Type B pancreatic cell (in vitro differentiated cells): ENCODE measurements at regions not wholly inside any gene's neighbourhood (a gene's known extent, or its start where the extent isn't known, plus 50 kb on each side); places are given as distances from the start of the nearest gene placed in this dataset.

Experiments
- DNase-seq: peaks from one replicate; pipeline ENCODE4 v3.0.0; 2021; ENCODE audit warnings: mixed read lengths; ENCODE audit not compliant: unreplicated experiment; ENCODE audit errors: extremely low spot score
- H3K27ac Mint-ChIP-seq: 2 replicates; pipeline ENCODE4 v1.8.0; 2021; ENCODE audit warnings: mild to moderate bottlenecking, mixed read lengths
- H3K27me3 Mint-ChIP-seq: 2 replicates; pipeline ENCODE4 v1.8.0; 2021; ENCODE audit warnings: mixed read lengths
- H3K36me3 Mint-ChIP-seq: 2 replicates; pipeline ENCODE4 v1.8.0; 2021; ENCODE audit warnings: mixed read lengths
- H3K4me1 Mint-ChIP-seq: one replicate; pipeline ENCODE4 v1.8.0; 2021; ENCODE audit warnings: mixed read lengths; ENCODE audit not compliant: unreplicated experiment
- H3K4me3 Mint-ChIP-seq: 2 replicates; pipeline ENCODE4 v1.8.0; 2021; ENCODE audit warnings: mild to moderate bottlenecking, mixed read lengths
- H3K9me3 Mint-ChIP-seq: 2 replicates; pipeline ENCODE4 v1.8.0; 2021; ENCODE audit warnings: mixed read lengths
- CTCF ChIP-seq: fragments of 200-600 bp; sonication (generic); conservative IDR thresholded peaks from 2 replicates; pipeline ENCODE4 v1.5.0; 2021; ENCODE audit warnings: antibody characterized with exemption, mild to moderate bottlenecking

- no peaks in the 10 kb centered on the region for H3K9me3 Mint-ChIP-seq
These were observed 65.7 kb upstream of the EXOC1L start for GRCh38 chr4:55753856-55754255.

GRCh38 chr4:55754754-55755350, 64.7 kb upstream of the EXOC1L start:
- TF ChIP-seq CTCF = no peak
- H3K27ac Mint-ChIP-seq = no peak overlapping the region
- no peaks in the 10 kb centered on the region for H3K36me3 Mint-ChIP-seq
- H3K4me3 Mint-ChIP-seq = no peak overlapping the region
- H3K9me3 Mint-ChIP-seq = no peaks in the 10 kb centered on the region
- no peaks in the 10 kb centered on the region for H3K27me3 Mint-ChIP-seq
- H3K4me1 Mint-ChIP-seq = no peaks in the 10 kb centered on the region
- no peak for DNase-seq

More at GRCh38 chr4:55753856-55754255, 65.7 kb upstream of the EXOC1L start:
- H3K4me1 Mint-ChIP-seq = no peaks in the 10 kb centered on the region
- H3K4me3 Mint-ChIP-seq = no peak overlapping the region
- no peak overlapping the region for H3K27ac Mint-ChIP-seq
- H3K27me3 Mint-ChIP-seq = no peaks in the 10 kb centered on the region
- no peak for TF ChIP-seq CTCF
- no peaks in the 10 kb centered on the region for H3K36me3 Mint-ChIP-seq
- no peak for DNase-seq

GRCh38 chr4:55756208-55756607, 63.4 kb upstream of the EXOC1L start:
- Mint-ChIP-seq H3K27ac (no peak overlapping the region), H3K4me3 (no peak overlapping the region), H3K9me3 (no peaks in the 10 kb centered on the region), H3K36me3 (no peaks in the 10 kb centered on the region), H3K4me1 (no peaks in the 10 kb centered on the region), H3K27me3 (no peaks in the 10 kb centered on the region)
- TF ChIP-seq CTCF = no peak
- DNase-seq = no peak

- Mint-ChIP-seq H3K27me3 (no peaks in the 10 kb centered on the region), H3K4me3 (no peak overlapping the region), H3K36me3 (no peaks in the 10 kb centered on the region), H3K9me3 (no peaks in the 10 kb centered on the region), H3K4me1 (no peaks in the 10 kb centered on the region), H3K27ac (no peak overlapping the region)
- TF ChIP-seq CTCF = no peak
- DNase-seq = no peak
These were observed 62.1 kb upstream of the EXOC1L start for GRCh38 chr4:55757356-55757952.

GRCh38 chr4:55758066-55758465, 61.5 kb upstream of the EXOC1L start:
- H3K27me3 Mint-ChIP-seq = no peaks in the 10 kb centered on the region
- H3K4me3 Mint-ChIP-seq = no peak overlapping the region
- no peaks in the 10 kb centered on the region for H3K36me3 Mint-ChIP-seq
- no peaks in the 10 kb centered on the region for H3K9me3 Mint-ChIP-seq
- no peak for DNase-seq
- TF ChIP-seq CTCF = no peak
- H3K27ac Mint-ChIP-seq = no peak overlapping the region
- H3K4me1 Mint-ChIP-seq = peaks cover 4% of the 10 kb centered on the region
